ENCODE measurements at regions not wholly inside any gene's neighbourhood (a gene's known extent, or its start where the extent isn't known, plus 50 kb on each side); places are given as distances from the start of the nearest gene placed in this dataset.

- ATAC-seq = no peak
- Mint-ChIP-seq H3K9me3 (peaks cover 4% of the 10 kb centered on the region), H3K27me3 (ENCODE audit: low read depth) (peaks cover 5% of the 10 kb centered on the region), H3K4me1 (peaks cover 18% of the 10 kb centered on the region), H3K27ac (no peak overlapping the region), H3K4me3 (no peak overlapping the region), H3K36me3 (peaks cover 6% of the 10 kb centered on the region)
- TF ChIP-seq ZNF263 (CRISPR knock-in tag; IDR thresholded peaks at IDR 0.05; ENCODE audit: low read depth) = no peak
- no peak for TF ChIP-seq NFYB (CRISPR knock-in tag; conservative IDR thresholded peaks at IDR 0.05; ENCODE audit: low read depth)
- TF ChIP-seq ZNF416 (CRISPR knock-in tag; IDR thresholded peaks at IDR 0.05) = no peak
- no peak for TF ChIP-seq ATF1 (CRISPR knock-in tag; IDR thresholded peaks at IDR 0.05)
- CTCF ChIA-PET = no interaction called here
- POLR2A ChIA-PET = no interaction called here
- no peak for DNase-seq (ENCODE audit: low spot score)
These were observed 437.4 kb downstream of the NR2F2 start for GRCh38 chr15:96767703-96768434.

- POLR2A ChIA-PET = no interaction called here
- Mint-ChIP-seq H3K27me3 (ENCODE audit: low read depth) (peaks cover 8% of the 10 kb centered on the region), H3K36me3 (peaks cover 6% of the 10 kb centered on the region), H3K4me1 (peaks cover 18% of the 10 kb centered on the region), H3K4me3 (no peak overlapping the region), H3K9me3 (peaks cover 4% of the 10 kb centered on the region), H3K27ac (no peak overlapping the region)
- CTCF ChIA-PET = no interaction called here
- DNase-seq (ENCODE audit: low spot score) (no peak), ATAC-seq (no peak)
- TF ChIP-seq MLX (CRISPR knock-in tag; IDR thresholded peaks at IDR 0.05) (no peak), ZBTB43 (CRISPR knock-in tag; IDR thresholded peaks at IDR 0.05) (no peak), ZNF317 (CRISPR knock-in tag; IDR thresholded peaks at IDR 0.05; ENCODE audit: borderline replicate concordance, low read depth) (no peak), RELA (CRISPR knock-in tag; IDR thresholded peaks at IDR 0.05; ENCODE audit: borderline replicate concordance) (no peak), ZNF263 (CRISPR knock-in tag; IDR thresholded peaks at IDR 0.05; ENCODE audit: low read depth) (no peak), ESRRA (CRISPR knock-in tag; IDR thresholded peaks at IDR 0.05; ENCODE audit: borderline replicate concordance) (no peak), ELF4 (CRISPR knock-in tag; IDR thresholded peaks at IDR 0.05; ENCODE audit: low read depth) (no peak)
These were observed 437.9 kb downstream of the NR2F2 start for GRCh38 chr15:96768435-96768789.

- no peak overlapping the region for H3K27ac Mint-ChIP-seq
- no peak for TF ChIP-seq ARID4B (CRISPR knock-in tag; IDR thresholded peaks at IDR 0.05; ENCODE audit: borderline replicate concordance)
- no peak for TF ChIP-seq ZNF416 (CRISPR knock-in tag; IDR thresholded peaks at IDR 0.05)
- no peak for TF ChIP-seq ATF3 (CRISPR knock-in tag; conservative IDR thresholded peaks at IDR 0.05)
- no peak for TF ChIP-seq E2F4 (CRISPR knock-in tag; IDR thresholded peaks at IDR 0.05; ENCODE audit: borderline replicate concordance, low read depth)
- no peak for TF ChIP-seq CTCF (IDR thresholded peaks at IDR 0.05)
- no peak for TF ChIP-seq ZSCAN18 (CRISPR knock-in tag; IDR thresholded peaks at IDR 0.05)
- no peak for TF ChIP-seq ZBTB21 (CRISPR knock-in tag; IDR thresholded peaks at IDR 0.05; ENCODE audit: borderline replicate concordance)
- no peak for TF ChIP-seq SOX15 (CRISPR knock-in tag; IDR thresholded peaks at IDR 0.05)
- TF ChIP-seq CREB1 (CRISPR knock-in tag; IDR thresholded peaks at IDR 0.05) = no peak
- TF ChIP-seq ZNF396 (CRISPR knock-in tag; IDR thresholded peaks at IDR 0.05; ENCODE audit: borderline replicate concordance) = no peak
These were observed 440.5 kb downstream of the NR2F2 start for GRCh38 chr15:96771035-96771434.

More at GRCh38 chr15:96771035-96771434, 440.5 kb downstream of the NR2F2 start:
- Mint-ChIP-seq H3K36me3 (peaks cover 6% of the 10 kb centered on the region), H3K9me3 (peaks cover 7% of the 10 kb centered on the region), H3K4me3 (no peak overlapping the region), H3K27me3 (ENCODE audit: low read depth) (peaks cover 11% of the 10 kb centered on the region), H3K4me1 (peaks cover 28% of the 10 kb centered on the region)
- no peak for DNase-seq (ENCODE audit: low spot score)
- no peak for ATAC-seq
- POLR2A ChIA-PET = no interaction called here
- CTCF ChIA-PET = interaction anchor here (0.7 kb wide), 1 partner anchor 469 kb away, joined by 4 read pairs; no protein-coding TSS in a partner anchor

Data from WTC11 (cell line).